Midbrain (tissue), 1 donor: ENCODE measurements at regions not wholly inside any gene's neighbourhood (a gene's known extent, or its start where the extent isn't known, plus 50 kb on each side); places are given as distances from the start of the nearest gene placed in this dataset.

Source experiments
- DNase-seq: peaks from one replicate; lab custom pipeline; 2025; lab: John Stamatoyannopoulos, UW

- DNase-seq = no peak
These were observed 52.2 kb downstream of the POLR1D start for GRCh38 chr13:27673911-27674310.

GRCh38 chr13:27678306-27679040 lies 56.8 kb downstream of the POLR1D start:
- DNase-seq = no peak

GRCh38 chr13:27679396-27679795 lies 57.7 kb downstream of the POLR1D start:
- no peak for DNase-seq

GRCh38 chr13:27679896-27680295 lies 58.2 kb downstream of the POLR1D start:
- no peak for DNase-seq

GRCh38 chr13:27680465-27680864 lies 58.8 kb downstream of the POLR1D start:
- no peak for DNase-seq

GRCh38 chr13:27691207-27691606 lies 69.5 kb downstream of the POLR1D start:
- DNase-seq = no peak

- no peak for DNase-seq
These were observed 75.0 kb downstream of the POLR1D start for GRCh38 chr13:27696731-27697130.

GRCh38 chr13:27699952-27700351 lies 78.3 kb downstream of the POLR1D start:
- DNase-seq = no peak

- no peak for DNase-seq
These were observed 83.0 kb downstream of the POLR1D start for GRCh38 chr13:27704681-27705080.

- no peak for DNase-seq
These were observed 84.0 kb upstream of the GSX1 start for GRCh38 chr13:27708325-27708724.

- DNase-seq = no peak
These were observed 82.5 kb upstream of the GSX1 start for GRCh38 chr13:27709779-27710178.

- no peak for DNase-seq
These were observed 79.9 kb upstream of the GSX1 start for GRCh38 chr13:27712421-27712820.

GRCh38 chr13:27713767-27714166 lies 78.5 kb upstream of the GSX1 start:
- no peak for DNase-seq

- DNase-seq = no peak
These were observed 70.6 kb upstream of the GSX1 start for GRCh38 chr13:27721681-27722080.

- DNase-seq = peak; percentile 33
These were observed 64.0 kb upstream of the GSX1 start for GRCh38 chr13:27728271-27728670.

GRCh38 chr13:27730191-27730590 lies 62.1 kb upstream of the GSX1 start:
- DNase-seq = no peak
